Breast epithelium (tissue), 4 donors: ENCODE measurements at regions not wholly inside any gene's neighbourhood (a gene's known extent, or its start where the extent isn't known, plus 50 kb on each side); places are given as distances from the start of the nearest gene placed in this dataset.

Source experiments
- DNase-seq, 2 donors: peaks; one replicate each; pipeline ENCODE4 v3.0.0-alpha.2; 2019; ENCODE audit warnings: low spot score in 2 of 2
- H3K27ac ChIP-seq, 2 donors: fragments of 200-600 bp; sonication (generic) in 1 of 2; one replicate each; pipeline ENCODE4 v1.5.1; 2016 to 2019; ENCODE audit warnings: mild to moderate bottlenecking in 1 of 2
- H3K27me3 ChIP-seq, 2 donors: fragments of 200-600 bp; sonication (generic) in 1 of 2; one replicate each; pipeline versions ENCODE4 v1.5.1 to v1.6.0; 2017 to 2019; ENCODE audit warnings: control low read depth in 1 of 2, mild to moderate bottlenecking in 1 of 2
- H3K36me3 ChIP-seq: fragments of 200-600 bp; one replicate; pipeline ENCODE4 v1.5.1; 2019
- H3K4me1 ChIP-seq, 2 donors: fragments of 200-600 bp; sonication (generic); one replicate each; pipeline ENCODE4 v1.5.1; 2016 to 2019; ENCODE audit warnings: control low read depth in 1 of 2
- H3K4me3 ChIP-seq, 3 donors: fragments of 200-600 bp; sonication (generic); 1 replicate in 2 of 3; 2 replicates in 1 of 3; pipeline ENCODE4 v1.5.1; 2016 to 2019; ENCODE audit warnings: mild to moderate bottlenecking in 3 of 3, moderate library complexity in 2 of 3
- H3K9me3 ChIP-seq, 2 donors: fragments of 200-600 bp; sonication (generic) in 1 of 2; one replicate each; pipeline ENCODE4 v1.5.1; 2016 to 2019; ENCODE audit warnings: control low read depth in 1 of 2
- POLR2A ChIP-seq: fragments of 450-650 bp; IDR thresholded peaks from one replicate; pipeline ENCODE4 v1.6.1; 2016; ENCODE audit warnings: antibody characterized with exemption, mild to moderate bottlenecking, moderate library complexity
- POLR2AphosphoS5 ChIP-seq, 3 donors: sonication (generic); formaldehyde crosslinking; IDR thresholded peaks; one replicate each; pipeline ENCODE4 v1.6.1; 2017; ENCODE audit warnings: antibody characterized with exemption in 3 of 3
- intact Hi-C: fragments of 100-400 bp; cut with DNase I; formaldehyde crosslinking; loops from one replicate; pipeline ENCODE4 v1.15.1; 2023; ENCODE audit warnings: low total_unique reads
- TF ChIP-seq, protein P1 (sequence below), 3 donors: fragments of 450-650 bp; IDR thresholded peaks; one replicate each; pipeline ENCODE4 v1.5.1; 2016 to 2017; ENCODE audit warnings: antibody characterized with exemption in 3 of 3, mild to moderate bottlenecking in 3 of 3, moderate library complexity in 3 of 3

DNA sequence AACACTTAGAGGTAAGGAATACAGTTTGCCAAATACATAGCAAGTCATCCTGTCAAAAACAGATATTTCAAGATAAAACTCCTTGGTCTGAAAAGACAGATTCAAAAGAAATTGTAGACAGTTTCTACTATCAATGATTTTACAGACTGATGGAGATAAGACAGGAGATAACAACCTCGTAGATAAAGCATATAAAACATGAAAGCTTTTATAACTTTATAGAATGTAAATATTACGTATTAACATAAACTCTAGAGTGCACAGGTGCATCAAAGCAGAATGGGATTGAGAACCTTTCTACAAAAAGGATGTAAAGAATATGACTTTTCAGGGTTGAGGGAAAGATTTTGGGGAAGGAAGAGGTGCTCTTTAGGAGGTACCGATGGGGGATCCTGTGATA is 158.0 kb upstream of the CENPW start:
- Histone ChIP-seq H3K9me3 (no peaks in the 10 kb centered on the region), H3K27me3 (no peaks in the 10 kb centered on the region), H3K27ac (peak overlapping the region; percentile 68 to 70), H3K4me1 (no peaks in the 10 kb centered on the region), H3K4me3 (no peak overlapping the region), H3K36me3 (no peaks in the 10 kb centered on the region)
- DNase-seq = no peak
- TF ChIP-seq POLR2A (no peak), POLR2AphosphoS5 (IDR thresholded peaks at IDR 0.05) (no peak)
- TF ChIP-seq, protein P1, sequence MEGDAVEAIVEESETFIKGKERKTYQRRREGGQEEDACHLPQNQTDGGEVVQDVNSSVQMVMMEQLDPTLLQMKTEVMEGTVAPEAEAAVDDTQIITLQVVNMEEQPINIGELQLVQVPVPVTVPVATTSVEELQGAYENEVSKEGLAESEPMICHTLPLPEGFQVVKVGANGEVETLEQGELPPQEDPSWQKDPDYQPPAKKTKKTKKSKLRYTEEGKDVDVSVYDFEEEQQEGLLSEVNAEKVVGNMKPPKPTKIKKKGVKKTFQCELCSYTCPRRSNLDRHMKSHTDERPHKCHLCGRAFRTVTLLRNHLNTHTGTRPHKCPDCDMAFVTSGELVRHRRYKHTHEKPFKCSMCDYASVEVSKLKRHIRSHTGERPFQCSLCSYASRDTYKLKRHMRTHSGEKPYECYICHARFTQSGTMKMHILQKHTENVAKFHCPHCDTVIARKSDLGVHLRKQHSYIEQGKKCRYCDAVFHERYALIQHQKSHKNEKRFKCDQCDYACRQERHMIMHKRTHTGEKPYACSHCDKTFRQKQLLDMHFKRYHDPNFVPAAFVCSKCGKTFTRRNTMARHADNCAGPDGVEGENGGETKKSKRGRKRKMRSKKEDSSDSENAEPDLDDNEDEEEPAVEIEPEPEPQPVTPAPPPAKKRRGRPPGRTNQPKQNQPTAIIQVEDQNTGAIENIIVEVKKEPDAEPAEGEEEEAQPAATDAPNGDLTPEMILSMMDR (IDR thresholded peaks at IDR 0.05) = no peak
- intact Hi-C loops = no loop called here

DNA sequence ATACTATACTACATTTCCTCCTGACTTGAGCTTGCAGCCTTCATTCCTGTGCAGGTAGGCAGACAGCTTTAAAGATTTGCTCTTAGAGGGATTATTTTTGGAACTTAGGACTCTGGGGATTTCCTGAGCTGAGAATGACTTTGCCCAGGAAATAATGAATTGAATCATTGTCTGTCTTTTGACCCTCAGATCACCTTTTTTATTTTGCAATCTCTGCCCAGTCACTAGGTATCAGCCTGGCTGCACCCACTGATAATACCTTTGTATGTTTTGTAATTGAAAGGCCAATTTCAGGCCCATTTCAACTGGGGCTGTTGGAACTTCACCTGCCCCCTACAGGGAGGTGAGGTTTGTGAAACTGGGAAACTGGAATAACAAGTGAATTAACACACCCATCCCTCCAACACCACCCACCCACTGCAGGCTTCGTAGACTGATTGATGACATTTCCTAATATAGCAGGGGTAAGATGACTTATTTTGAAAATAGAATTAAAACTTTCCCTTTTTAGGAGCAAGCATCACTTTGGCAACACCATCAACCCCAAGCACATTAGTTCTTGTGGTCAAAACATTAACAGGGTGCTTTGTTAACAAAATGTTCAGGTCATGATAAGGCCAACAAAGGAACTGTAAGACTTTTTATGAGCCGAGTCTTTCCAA is 157.1 kb upstream of the CENPW start:
- TF ChIP-seq, protein P1 (IDR thresholded peaks at IDR 0.05) = no peak
- H3K9me3 ChIP-seq = no peaks in the 10 kb centered on the region
- H3K27me3 ChIP-seq = no peaks in the 10 kb centered on the region
- intact Hi-C loops = no loop called here
- DNase-seq = peak in 1 of 2 donors; percentile 25
- H3K4me1 ChIP-seq = no peaks in the 10 kb centered on the region
- no peak overlapping the region for H3K4me3 ChIP-seq
- peak overlapping the region; percentile 68 to 70 for H3K27ac ChIP-seq
- no peaks in the 10 kb centered on the region for H3K36me3 ChIP-seq

DNA sequence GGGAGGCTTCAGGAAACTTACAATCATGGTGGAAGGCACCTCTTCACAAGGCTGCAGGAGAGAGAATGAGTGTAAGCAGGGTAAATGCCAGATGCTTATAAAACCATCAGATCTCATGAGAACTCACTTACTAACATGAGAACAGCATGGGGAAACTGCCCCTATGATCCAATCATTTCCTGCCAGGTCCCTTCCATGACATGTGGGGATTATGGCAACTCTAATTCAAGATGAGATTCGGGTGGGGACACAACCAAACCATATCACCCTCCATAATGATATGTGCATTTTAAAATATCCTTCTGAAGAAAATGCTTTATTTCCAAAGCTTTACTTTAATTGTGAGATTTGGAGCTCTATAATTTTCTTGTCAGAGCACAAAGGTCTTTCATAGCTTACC is 154.1 kb upstream of the CENPW start:
- Histone ChIP-seq H3K36me3 (no peaks in the 10 kb centered on the region), H3K4me3 (no peak overlapping the region), H3K27ac (no peak overlapping the region), H3K4me1 (no peaks in the 10 kb centered on the region), H3K27me3 (no peaks in the 10 kb centered on the region), H3K9me3 (no peaks in the 10 kb centered on the region)
- TF ChIP-seq, protein P1 (IDR thresholded peaks at IDR 0.05) = no peak
- TF ChIP-seq POLR2AphosphoS5 (IDR thresholded peaks at IDR 0.05) (no peak), POLR2A (no peak)
- intact Hi-C loops = no loop called here
- DNase-seq = no peak

DNA sequence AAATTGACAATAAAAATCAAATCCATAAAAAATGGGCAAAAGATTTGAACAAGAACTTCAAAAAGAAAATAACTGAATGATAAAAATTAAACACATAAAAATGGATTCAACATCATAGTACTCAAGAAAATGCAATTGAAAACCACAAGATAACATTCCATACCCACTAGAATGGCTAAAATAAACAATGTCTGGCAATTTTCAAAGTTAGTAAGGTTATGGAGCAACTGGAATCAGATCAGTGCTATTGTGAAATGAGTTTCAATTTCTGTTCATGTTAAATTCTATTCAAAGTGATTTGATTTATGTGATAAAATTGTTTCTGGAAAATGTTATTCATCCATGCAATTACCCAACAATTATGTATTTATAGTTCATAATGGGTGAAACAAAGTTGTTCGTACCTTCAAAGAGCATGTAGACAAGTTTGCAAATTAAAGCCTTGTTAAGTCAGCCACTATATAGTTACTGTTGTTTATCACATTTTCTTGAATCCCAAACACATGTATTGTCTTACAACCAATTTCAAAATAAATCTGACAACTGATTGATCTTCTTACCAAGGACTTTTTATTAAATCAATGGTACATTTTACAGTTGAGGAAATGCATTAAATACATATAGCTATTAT is 151.5 kb upstream of the CENPW start:
- TF ChIP-seq, protein P1 (IDR thresholded peaks at IDR 0.05) = no peak
- TF ChIP-seq POLR2A (no peak), POLR2AphosphoS5 (IDR thresholded peaks at IDR 0.05) (no peak)
- Histone ChIP-seq H3K4me3 (no peak overlapping the region), H3K4me1 (no peaks in the 10 kb centered on the region), H3K27me3 (no peaks in the 10 kb centered on the region), H3K36me3 (no peaks in the 10 kb centered on the region), H3K27ac (no peak overlapping the region), H3K9me3 (no peaks in the 10 kb centered on the region)
- no peak for DNase-seq
- intact Hi-C loops = no loop called here

DNA sequence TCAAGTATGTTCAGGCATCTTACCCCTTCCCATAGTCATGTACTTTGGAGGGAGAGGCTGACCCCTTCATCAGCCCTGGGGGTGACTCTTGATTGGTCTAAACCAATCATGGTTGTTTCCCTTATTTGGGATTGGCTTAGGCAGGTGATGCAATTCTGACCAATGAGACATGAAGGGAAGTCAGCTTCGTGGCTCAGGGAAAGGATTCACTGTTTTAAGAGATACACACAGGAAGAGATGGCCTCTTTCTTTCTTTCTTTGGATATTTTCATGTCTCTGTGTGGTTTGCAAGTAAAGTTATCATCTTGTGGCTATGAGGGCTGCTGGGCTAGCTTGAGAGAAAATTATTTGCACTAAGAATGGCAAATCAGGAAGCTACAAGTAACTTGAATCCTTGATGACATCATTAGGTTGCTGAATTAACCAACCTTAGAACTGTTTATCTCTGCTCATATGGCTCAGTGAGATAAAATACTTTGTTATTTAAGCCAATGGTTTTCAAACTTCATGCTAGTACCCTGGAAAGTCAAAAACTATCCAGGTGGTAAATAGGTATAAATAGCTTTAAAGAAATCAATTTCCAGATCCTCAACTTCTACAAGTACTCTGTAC is 144.2 kb upstream of the CENPW start:
- no peak for DNase-seq
- Histone ChIP-seq H3K9me3 (no peaks in the 10 kb centered on the region), H3K27ac (no peak overlapping the region), H3K4me3 (no peak overlapping the region), H3K4me1 (no peaks in the 10 kb centered on the region), H3K36me3 (no peaks in the 10 kb centered on the region), H3K27me3 (no peaks in the 10 kb centered on the region)
- no peak for TF ChIP-seq POLR2AphosphoS5 (IDR thresholded peaks at IDR 0.05)
- TF ChIP-seq, protein P1 (IDR thresholded peaks at IDR 0.05) = no peak
- TF ChIP-seq POLR2A = no peak
- intact Hi-C loops = no loop called here
